ENCODE measurements at regions not wholly inside any gene's neighbourhood (a gene's known extent, or its start where the extent isn't known, plus 50 kb on each side); places are given as distances from the start of the nearest gene placed in this dataset.

- Histone ChIP-seq H3K27ac (no peak overlapping the region), H3K27me3 (no peaks in the 10 kb centered on the region), H3K4me1 (peaks cover 0 to 14% of the 10 kb centered on the region in 2 donors), H3K4me3 (no peak overlapping the region), H3K9me3 (no peaks in the 10 kb centered on the region), H3K36me3 (no peaks in the 10 kb centered on the region)
- DNase-seq (no peak), ATAC-seq (no peak)
- intact Hi-C loops (cut with DNase I): loop anchor here in 1 of 2 donors (10.0 kb wide), 1 partner anchor 88 kb away; no protein-coding TSS in a partner anchor
- TF ChIP-seq CTCF (IDR thresholded peaks at IDR 0.05): no peak
Observed at GRCh38 chr3:112736805-112737566, 96.0 kb upstream of the CCDC80 start.

- H3K27ac ChIP-seq: no peak overlapping the region
- no peaks in the 10 kb centered on the region for H3K9me3 ChIP-seq
- no peak for TF ChIP-seq CTCF (IDR thresholded peaks at IDR 0.05)
- H3K27me3 ChIP-seq: no peaks in the 10 kb centered on the region
- ATAC-seq (no peak), DNase-seq (no peak)
- no peaks in the 10 kb centered on the region for H3K36me3 ChIP-seq
- no peak overlapping the region for H3K4me3 ChIP-seq
- H3K4me1 ChIP-seq: peaks cover 0 to 11% of the 10 kb centered on the region in 2 donors
- intact Hi-C loops (cut with DNase I): loop anchor here in 1 of 2 donors (10.0 kb wide), 1 partner anchor 88 kb away; no protein-coding TSS in a partner anchor
Observed at GRCh38 chr3:112736386-112736785, 95.4 kb upstream of the CCDC80 start.

DNA sequence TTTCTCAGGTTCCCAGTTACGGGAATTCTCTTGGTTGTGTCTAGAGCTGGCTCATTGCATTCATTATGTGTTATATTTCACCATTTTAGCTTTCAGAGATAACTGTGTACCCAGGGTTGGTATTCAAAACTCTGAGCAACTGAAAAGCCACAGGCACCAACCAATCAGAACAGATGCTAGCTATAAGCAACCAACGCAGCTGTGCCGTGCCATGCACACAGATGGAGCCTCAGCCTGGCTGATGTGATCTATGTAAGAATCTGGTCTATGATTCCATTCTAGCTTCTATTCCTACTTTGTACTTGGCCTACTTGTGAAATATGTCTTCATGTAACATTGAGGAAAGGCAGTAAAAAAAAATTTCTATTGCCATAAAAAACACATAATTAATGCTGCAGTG is 95.0 kb upstream of the CCDC80 start:
- Histone ChIP-seq H3K9me3 (no peaks in the 10 kb centered on the region), H3K4me3 (no peak overlapping the region), H3K27ac (no peak overlapping the region), H3K27me3 (no peaks in the 10 kb centered on the region), H3K36me3 (no peaks in the 10 kb centered on the region), H3K4me1 (peaks cover 0 to 9% of the 10 kb centered on the region in 2 donors)
- DNase-seq: peak in 1 of 4 donors; percentile 20
- TF ChIP-seq CTCF (IDR thresholded peaks at IDR 0.05): no peak
- no peak for ATAC-seq
- intact Hi-C loops (cut with DNase I): loop anchor here in 1 of 2 donors (10.0 kb wide), 1 partner anchor 89 kb away; no protein-coding TSS in a partner anchor

DNA sequence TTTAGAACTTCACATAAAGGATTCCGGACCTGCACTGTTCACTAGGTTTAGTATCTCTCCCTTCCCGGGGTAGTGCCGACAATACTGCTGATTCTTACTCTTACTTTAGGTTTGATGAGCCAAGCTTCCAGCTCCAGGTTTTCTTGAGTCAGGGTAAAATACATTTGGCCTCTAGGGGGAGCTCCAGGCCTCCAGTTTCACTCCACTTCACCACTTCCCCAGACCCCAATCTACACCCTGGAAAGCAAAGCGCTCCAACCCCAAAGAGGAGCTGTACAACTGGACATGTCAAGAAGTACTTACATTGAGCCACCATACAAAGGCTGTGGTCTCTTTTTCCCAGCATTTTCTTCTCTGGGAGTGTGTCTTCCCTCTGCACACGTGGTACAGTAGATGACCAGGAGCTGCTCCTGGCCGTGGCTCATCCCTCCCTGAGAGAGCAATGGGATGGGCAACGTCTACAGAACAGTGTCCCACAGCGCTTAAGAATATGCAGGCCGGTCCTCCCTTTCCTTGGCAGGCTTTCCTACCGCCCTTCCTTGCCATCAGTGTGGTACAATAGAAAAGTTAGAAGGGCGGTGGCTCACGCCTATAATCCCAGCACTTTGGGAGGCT is 93.9 kb upstream of the CCDC80 start:
- Histone ChIP-seq H3K4me3 (no peak overlapping the region), H3K9me3 (no peaks in the 10 kb centered on the region), H3K27me3 (no peaks in the 10 kb centered on the region), H3K4me1 (peaks cover 0 to 9% of the 10 kb centered on the region in 2 donors), H3K27ac (no peak overlapping the region), H3K36me3 (no peaks in the 10 kb centered on the region)
- DNase-seq (peak in 3 of 4 donors; percentile 26 to 53 (median 39)), ATAC-seq (peak; percentile 90)
- intact Hi-C loops (cut with DNase I): loop anchor here in 1 of 2 donors (5.0 to 10.0 kb wide), 2 partner anchors 90 to 242 kb away; partner anchors contain the start of gene CD200R1
- peak; percentile 56 to 70 for TF ChIP-seq CTCF (IDR thresholded peaks at IDR 0.05)

DNA sequence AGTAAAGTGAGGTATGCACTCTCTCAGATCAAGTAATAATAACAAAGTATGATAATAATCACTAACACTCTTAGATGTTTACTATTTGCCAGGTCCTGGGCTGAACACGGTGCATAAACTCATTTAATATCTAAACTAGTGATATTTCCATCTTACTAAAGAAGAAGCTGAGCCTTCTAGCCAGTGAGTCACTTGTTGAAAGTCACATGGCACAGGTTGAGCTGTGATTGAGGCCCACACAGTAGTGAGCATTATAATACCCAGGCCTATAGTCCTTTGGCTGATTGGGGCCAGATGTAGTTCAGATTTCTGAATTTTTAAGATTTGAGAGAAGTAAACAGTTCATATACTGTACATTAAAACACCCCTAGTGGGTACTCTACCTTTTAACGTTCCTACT is 93.2 kb upstream of the CCDC80 start:
- Histone ChIP-seq H3K27ac (no peak overlapping the region), H3K4me3 (no peak overlapping the region), H3K27me3 (no peaks in the 10 kb centered on the region), H3K36me3 (no peaks in the 10 kb centered on the region), H3K9me3 (no peaks in the 10 kb centered on the region), H3K4me1 (peaks cover 0 to 9% of the 10 kb centered on the region in 2 donors)
- ATAC-seq: no peak
- no peak for TF ChIP-seq CTCF (IDR thresholded peaks at IDR 0.05)
- DNase-seq: no peak
- intact Hi-C loops (cut with DNase I): loop anchor here in 1 of 2 donors (5.0 to 10.0 kb wide), 2 partner anchors 91 to 243 kb away; partner anchors contain the start of gene CD200R1

All from left lung (tissue), 4 donors.